ENCODE measurements at regions not wholly inside any gene's neighbourhood (a gene's known extent, or its start where the extent isn't known, plus 50 kb on each side); places are given as distances from the start of the nearest gene placed in this dataset.

- no peaks in the 10 kb centered on the region for H3K4me1 ChIP-seq (ENCODE audit: insufficient read depth, low read length)
- H3K9ac ChIP-seq (ENCODE audit: insufficient read depth, low read depth, low read length), result no peak overlapping the region
- H3K27me3 ChIP-seq (ENCODE audit: control insufficient read depth in 1 of 2, insufficient read depth in 2 of 2, low read length in 2 of 2), result no peaks in the 10 kb centered on the region; a peak in 1 of 5 replicates
- in situ Hi-C loops (cut with HindIII; ENCODE audit: extremely low pct_ligation_motif_present, low pct_unique_long_range_greater_than_20kb), result no loop called here
- ChIA-PET CTCF (ENCODE audit: low intra/inter-chr PET ratio, low total read pairs) (no interaction called here), POLR2A (no interaction called here)
- no peak for TF ChIP-seq CHD2 (IDR thresholded peaks at IDR 0.05; ENCODE audit: low read depth, low read length)
- TF ChIP-seq ZNF24 (IDR thresholded peaks at IDR 0.05), result no peak
- no peak for TF ChIP-seq ZNF274 (CRISPR knock-in tag; IDR thresholded peaks at IDR 0.05)
- TF ChIP-seq, protein P1, sequence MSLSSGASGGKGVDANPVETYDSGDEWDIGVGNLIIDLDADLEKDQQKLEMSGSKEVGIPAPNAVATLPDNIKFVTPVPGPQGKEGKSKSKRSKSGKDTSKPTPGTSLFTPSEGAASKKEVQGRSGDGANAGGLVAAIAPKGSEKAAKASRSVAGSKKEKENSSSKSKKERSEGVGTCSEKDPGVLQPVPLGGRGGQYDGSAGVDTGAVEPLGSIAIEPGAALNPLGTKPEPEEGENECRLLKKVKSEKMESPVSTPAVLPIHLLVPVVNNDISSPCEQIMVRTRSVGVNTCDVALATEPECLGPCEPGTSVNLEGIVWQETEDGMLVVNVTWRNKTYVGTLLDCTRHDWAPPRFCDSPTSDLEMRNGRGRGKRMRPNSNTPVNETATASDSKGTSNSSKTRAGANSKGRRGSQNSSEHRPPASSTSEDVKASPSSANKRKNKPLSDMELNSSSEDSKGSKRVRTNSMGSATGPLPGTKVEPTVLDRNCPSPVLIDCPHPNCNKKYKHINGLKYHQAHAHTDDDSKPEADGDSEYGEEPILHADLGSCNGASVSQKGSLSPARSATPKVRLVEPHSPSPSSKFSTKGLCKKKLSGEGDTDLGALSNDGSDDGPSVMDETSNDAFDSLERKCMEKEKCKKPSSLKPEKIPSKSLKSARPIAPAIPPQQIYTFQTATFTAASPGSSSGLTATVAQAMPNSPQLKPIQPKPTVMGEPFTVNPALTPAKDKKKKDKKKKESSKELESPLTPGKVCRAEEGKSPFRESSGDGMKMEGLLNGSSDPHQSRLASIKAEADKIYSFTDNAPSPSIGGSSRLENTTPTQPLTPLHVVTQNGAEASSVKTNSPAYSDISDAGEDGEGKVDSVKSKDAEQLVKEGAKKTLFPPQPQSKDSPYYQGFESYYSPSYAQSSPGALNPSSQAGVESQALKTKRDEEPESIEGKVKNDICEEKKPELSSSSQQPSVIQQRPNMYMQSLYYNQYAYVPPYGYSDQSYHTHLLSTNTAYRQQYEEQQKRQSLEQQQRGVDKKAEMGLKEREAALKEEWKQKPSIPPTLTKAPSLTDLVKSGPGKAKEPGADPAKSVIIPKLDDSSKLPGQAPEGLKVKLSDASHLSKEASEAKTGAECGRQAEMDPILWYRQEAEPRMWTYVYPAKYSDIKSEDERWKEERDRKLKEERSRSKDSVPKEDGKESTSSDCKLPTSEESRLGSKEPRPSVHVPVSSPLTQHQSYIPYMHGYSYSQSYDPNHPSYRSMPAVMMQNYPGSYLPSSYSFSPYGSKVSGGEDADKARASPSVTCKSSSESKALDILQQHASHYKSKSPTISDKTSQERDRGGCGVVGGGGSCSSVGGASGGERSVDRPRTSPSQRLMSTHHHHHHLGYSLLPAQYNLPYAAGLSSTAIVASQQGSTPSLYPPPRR (CRISPR knock-in tag; IDR thresholded peaks at IDR 0.05; ENCODE audit: borderline replicate concordance), result no peak
- TF ChIP-seq ATM (IDR thresholded peaks at IDR 0.05; ENCODE audit: borderline replicate concordance), result no peak
- TF ChIP-seq DNMT1 (CRISPR knock-in tag; IDR thresholded peaks at IDR 0.05), result no peak
- TF ChIP-seq PHF21A (CRISPR knock-in tag; IDR thresholded peaks at IDR 0.05), result no peak
- TF ChIP-seq MYNN (CRISPR knock-in tag; IDR thresholded peaks at IDR 0.05; ENCODE audit: low read depth), result no peak
- TF ChIP-seq NFE2 (CRISPR knock-in tag; IDR thresholded peaks at IDR 0.05), result no peak
- TF ChIP-seq ZBED4 (CRISPR knock-in tag; IDR thresholded peaks at IDR 0.05; ENCODE audit: borderline replicate concordance), result no peak
- TF ChIP-seq IRF1 (CRISPR knock-in tag; IDR thresholded peaks at IDR 0.05; ENCODE audit: low read depth), result no peak
- no peak for TF ChIP-seq NFE2L2 (IDR thresholded peaks at IDR 0.05; ENCODE audit: low read length)
- no peak for ATAC-seq
- H4K20me1 ChIP-seq (ENCODE audit: insufficient read depth, low read length), result no peaks in the 10 kb centered on the region
- H3K9me3 ChIP-seq (ENCODE audit: low read length), result no peaks in the 10 kb centered on the region
- no peak overlapping the region for H2AFZ ChIP-seq (ENCODE audit: low read length)
- intact Hi-C loops (cut with micrococcal nuclease; ENCODE audit: unreplicated experiment), result no loop called here
- H3K4me3 ChIP-seq (replicated peaks in 1 of 3; ENCODE audit: insufficient read depth in 1 of 3, low read depth in 2 of 3, low read length in 3 of 3), result no peak overlapping the region
- no peaks in the 10 kb centered on the region for H3K79me2 ChIP-seq (ENCODE audit: insufficient read depth, low read length)
- no TSS peak for BruUV-seq (replicated peaks)
- no peak overlapping the region for H3K4me2 ChIP-seq (ENCODE audit: low read depth, low read length)
- no peak overlapping the region for H3K27ac ChIP-seq (ENCODE audit: extremely low read length, insufficient read depth, low read length)
- WGBS (ENCODE audit: low lambda C conversion rate), result 0% methylated on average over 1 of the region's 1 CpG
- no peak for FAIRE-seq
- no peaks in the 10 kb centered on the region for H3K36me3 ChIP-seq (replicated peaks in 1 of 2; ENCODE audit: control insufficient read depth in 1 of 2, insufficient read depth in 2 of 2, low read length in 2 of 2)
- DNase-seq (ENCODE audit: low spot score), result no peak
These were observed 194.1 kb upstream of the ZBTB20 start for GRCh38 chr3:115341208-115341607.

Data from HepG2 (cell line).